Right lung (tissue), 2 donors: ENCODE measurements at regions not wholly inside any gene's neighbourhood (a gene's known extent, or its start where the extent isn't known, plus 50 kb on each side); places are given as distances from the start of the nearest gene placed in this dataset.
"Not testable (repeated sequence)": the region's sequence is repeated elsewhere in the genome, so short reads cannot be mapped to it uniquely, and the experiment has no call there.

Experiments used
- DNase-seq, 2 donors: peaks; one replicate each; pipeline ENCODE4 v3.0.0-alpha.2; 2013

GRCh38 chr15:93826293-93826692 is 405.1 kb upstream of the MCTP2 start:
- no peak for DNase-seq

- DNase-seq, result no peak
Measured at GRCh38 chr15:93825682-93826081, 405.7 kb upstream of the MCTP2 start.

- peak in 1 of 2 donors; percentile 23 for DNase-seq
Measured at GRCh38 chr15:93823971-93824913, 407.1 kb upstream of the MCTP2 start.

GRCh38 chr15:93820566-93820965 is 410.8 kb upstream of the MCTP2 start:
- DNase-seq, result no peak

- peak; percentile 8 to 15 for DNase-seq
Measured at GRCh38 chr15:93819826-93820225, 411.5 kb upstream of the MCTP2 start.

GRCh38 chr15:93816815-93817214 is 414.5 kb upstream of the MCTP2 start:
- no peak for DNase-seq

GRCh38 chr15:93811305-93811704 is 420.1 kb upstream of the MCTP2 start:
- DNase-seq, result no peak

- DNase-seq, result no peak
Measured at GRCh38 chr15:93809516-93809915, 421.8 kb upstream of the MCTP2 start.

- no peak for DNase-seq
Measured at GRCh38 chr15:93803421-93804152, 427.8 kb upstream of the MCTP2 start.

- no peak for DNase-seq
Measured at GRCh38 chr15:93801206-93801605, 430.2 kb upstream of the MCTP2 start.

GRCh38 chr15:93800805-93801204 is 430.6 kb upstream of the MCTP2 start:
- no peak for DNase-seq

GRCh38 chr15:93789441-93789840 is 441.9 kb upstream of the MCTP2 start:
- no peak for DNase-seq

GRCh38 chr15:93780073-93780472 is 451.3 kb upstream of the MCTP2 start:
- DNase-seq, result no peak

- no peak for DNase-seq
Measured at GRCh38 chr15:93779341-93779740, 452.0 kb upstream of the MCTP2 start.

GRCh38 chr15:93771196-93772030 is 459.9 kb upstream of the MCTP2 start:
- no peak for DNase-seq

- no peak for DNase-seq
Measured at GRCh38 chr15:93770788-93771187, 460.6 kb upstream of the MCTP2 start.

- DNase-seq, result no peak
Measured at GRCh38 chr15:93762036-93762435, 469.3 kb upstream of the MCTP2 start.

- no peak for DNase-seq
Measured at GRCh38 chr15:93759629-93760028, 471.7 kb upstream of the MCTP2 start.

GRCh38 chr15:93758824-93759223 is 472.5 kb upstream of the MCTP2 start:
- DNase-seq, result no peak

- no peak for DNase-seq
Measured at GRCh38 chr15:93748710-93749109, 482.7 kb upstream of the MCTP2 start.

- DNase-seq, result not testable (repeated sequence)
Measured at GRCh38 chr15:93734976-93735375, 496.4 kb upstream of the MCTP2 start.

- no peak for DNase-seq
Measured at GRCh38 chr15:93730724-93731123, 500.6 kb upstream of the MCTP2 start.
